ENCODE measurements at regions not wholly inside any gene's neighbourhood (a gene's known extent, or its start where the extent isn't known, plus 50 kb on each side); places are given as distances from the start of the nearest gene placed in this dataset.

DNA sequence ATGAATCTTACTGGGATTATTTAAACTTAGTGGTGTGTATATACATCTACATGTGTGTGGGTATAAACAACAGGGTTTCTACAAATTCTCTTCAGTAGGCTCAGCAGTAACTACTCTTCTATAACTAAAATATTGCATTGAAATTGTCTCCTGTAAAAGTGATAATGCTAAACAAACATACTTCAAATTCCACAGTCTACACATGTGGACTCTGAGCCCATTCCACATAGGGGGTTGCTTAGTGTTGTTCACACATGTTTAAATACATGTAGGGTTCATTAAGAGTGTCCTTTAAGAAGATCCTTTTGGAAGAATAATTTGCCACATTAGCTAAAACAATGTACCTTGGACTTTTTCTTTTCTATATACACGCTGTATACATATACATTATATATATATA is 152.8 kb upstream of the VRK2 start:
- no peak for DNase-seq

DNA sequence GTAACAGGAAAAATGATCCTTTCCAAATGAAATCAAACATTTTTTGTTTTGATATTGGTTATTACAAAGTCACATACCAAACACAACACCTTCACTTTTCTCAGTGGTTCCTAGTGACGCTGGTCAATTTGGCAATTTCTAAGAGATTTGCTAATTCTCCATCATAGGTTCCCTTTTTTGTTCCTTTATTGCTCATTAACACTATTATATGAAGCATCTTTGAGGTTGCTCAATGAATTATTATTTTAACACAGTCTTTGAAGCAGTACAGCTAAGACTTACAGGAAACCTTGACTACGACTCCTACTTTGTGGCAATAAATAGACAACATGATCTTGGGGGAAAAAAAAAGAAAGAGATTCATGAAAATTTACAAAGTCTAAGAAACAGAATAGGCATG is 152.2 kb upstream of the VRK2 start:
- DNase-seq, result no peak

DNA sequence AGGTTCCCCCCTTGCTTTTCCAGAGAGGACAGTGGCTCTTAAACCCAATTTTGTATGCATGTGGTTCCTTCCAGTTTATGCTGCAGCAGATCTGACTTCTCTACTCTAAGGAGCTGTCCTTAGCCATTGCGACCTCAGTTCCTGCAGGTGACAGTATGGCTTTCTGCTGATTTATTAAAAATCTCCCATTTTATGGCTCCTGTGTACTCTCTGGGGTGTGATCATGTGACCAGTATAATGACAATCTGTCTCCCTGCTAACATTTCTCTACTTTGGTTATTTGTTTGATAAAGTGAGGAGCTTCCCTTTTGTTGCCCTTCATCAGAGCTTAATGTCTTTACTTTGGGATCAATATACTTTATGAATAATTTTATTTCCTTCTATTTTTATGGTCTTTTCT is 148.7 kb upstream of the VRK2 start:
- no peak for DNase-seq

DNA sequence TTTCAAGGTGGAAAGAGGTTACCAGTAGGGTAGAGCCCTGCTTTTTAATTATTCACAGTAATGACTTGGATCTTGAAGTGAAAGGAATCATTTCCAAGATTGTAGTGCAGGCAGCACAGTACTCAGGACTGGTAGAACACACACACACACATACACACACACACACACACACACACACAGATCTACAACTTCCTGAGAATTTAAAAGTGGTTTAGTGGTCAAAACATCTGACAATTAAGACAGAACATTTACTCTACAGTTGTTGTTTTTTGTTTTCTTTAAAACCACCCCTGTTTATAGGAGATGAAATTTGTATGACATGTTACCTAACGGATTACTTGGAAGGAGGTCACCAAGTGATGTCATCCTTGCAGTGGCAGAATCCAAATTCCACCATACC is 146.7 kb upstream of the VRK2 start:
- no peak for DNase-seq

DNA sequence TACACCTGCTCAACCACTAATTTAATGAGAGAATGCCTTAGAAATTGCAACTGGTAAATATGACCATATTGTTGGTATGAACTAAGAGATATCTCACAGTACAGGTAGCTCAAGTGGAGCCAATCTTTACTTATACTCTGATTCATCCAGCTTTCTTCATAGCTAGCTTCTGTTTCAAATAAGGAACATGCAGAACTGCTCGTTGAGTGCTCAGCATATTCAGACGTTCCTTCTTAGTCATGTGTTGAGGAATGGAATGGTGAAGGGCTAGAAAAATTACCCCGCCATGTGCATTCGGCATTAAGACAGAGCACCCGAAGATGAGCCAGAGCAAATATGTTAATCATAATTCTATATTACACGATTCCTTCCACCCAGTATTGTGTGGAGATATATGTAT is 144.0 kb upstream of the VRK2 start:
- no peak for DNase-seq

DNA sequence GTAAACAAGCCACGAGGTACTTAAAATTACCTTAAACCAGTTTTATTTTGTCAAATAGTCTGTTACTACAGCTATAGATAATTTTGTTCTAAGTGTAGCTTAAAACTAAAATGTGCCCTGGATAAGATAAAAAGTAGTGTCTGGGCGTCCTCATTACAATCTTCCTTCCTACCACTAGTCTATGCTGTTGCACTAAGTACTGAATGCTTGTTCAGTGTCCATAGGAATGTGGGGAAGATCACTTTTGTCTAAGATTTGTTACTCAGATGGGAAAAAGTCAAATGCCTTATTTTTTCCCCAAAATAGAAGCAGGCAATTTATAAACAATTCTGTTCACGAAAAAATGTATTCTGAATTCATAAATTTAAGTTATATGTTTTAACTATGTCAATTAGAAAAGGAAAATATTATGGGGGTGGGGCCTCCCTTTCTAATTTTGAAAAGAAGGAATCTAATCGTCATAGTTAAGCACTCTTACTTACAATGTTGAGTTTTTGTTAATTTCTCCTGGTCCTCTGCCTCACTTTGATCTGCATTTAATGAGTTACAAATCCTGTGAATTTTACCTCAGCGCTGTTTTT is 140.4 kb upstream of the VRK2 start:
- peak; percentile 16 for DNase-seq

DNA sequence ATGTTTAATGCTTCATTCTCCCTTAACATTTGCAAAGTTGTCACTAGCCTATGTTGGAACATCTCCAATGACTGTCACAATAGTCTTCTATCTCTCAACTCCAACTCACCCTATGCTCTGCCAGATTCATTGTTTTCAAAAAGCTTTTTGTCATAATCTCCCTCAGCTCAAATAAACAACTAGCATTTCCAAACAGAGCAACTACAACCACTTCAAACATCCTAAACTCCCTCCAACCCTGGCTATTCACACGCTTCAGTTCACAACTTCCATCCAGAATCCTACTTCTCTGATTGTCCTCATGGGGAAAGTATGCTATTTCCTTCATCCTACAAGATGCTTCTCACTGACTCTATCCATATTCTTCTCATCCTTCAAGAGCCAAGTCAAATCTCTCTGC is 139.2 kb upstream of the VRK2 start:
- no peak for DNase-seq

DNA sequence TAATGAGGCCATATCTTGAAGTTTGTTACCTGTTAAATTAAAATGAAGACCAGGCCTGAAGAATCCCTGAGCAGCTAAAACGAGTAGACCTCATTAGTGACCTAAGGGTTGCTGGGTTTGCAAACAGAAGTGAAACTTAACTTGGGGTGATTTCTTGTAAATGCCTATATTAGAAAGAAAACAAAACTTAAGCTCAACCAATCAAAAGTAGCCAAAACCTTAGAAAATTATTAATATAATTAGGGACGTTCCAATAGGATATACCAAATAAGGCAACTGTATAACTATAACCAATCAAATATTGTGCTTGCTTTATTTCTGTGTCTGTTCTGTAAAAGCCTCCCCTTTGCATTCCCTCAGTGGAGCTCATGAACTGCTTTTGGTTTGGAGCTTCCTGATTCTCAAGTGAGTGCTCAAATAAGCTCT is 137.9 kb upstream of the VRK2 start:
- no peak for DNase-seq

DNA sequence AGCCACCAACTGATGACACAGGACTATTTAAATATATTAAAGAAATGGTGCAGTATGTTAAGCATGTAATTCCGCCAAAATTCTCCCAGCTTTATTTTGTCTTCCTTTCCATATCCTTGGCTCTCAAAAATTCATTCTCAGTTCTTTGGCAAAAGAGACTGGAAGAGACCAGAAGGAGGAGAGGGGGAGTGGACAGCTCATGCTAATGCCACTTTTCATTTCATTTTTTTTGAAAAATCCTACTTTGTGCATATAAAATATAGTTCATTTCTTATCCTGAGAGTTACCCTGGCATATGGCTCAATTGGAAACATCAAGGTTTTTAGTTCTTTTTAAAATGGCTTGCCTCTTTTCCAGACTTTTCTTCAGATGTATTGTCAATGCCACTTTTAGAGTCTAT is 128.5 kb upstream of the VRK2 start:
- no peak for DNase-seq

DNA sequence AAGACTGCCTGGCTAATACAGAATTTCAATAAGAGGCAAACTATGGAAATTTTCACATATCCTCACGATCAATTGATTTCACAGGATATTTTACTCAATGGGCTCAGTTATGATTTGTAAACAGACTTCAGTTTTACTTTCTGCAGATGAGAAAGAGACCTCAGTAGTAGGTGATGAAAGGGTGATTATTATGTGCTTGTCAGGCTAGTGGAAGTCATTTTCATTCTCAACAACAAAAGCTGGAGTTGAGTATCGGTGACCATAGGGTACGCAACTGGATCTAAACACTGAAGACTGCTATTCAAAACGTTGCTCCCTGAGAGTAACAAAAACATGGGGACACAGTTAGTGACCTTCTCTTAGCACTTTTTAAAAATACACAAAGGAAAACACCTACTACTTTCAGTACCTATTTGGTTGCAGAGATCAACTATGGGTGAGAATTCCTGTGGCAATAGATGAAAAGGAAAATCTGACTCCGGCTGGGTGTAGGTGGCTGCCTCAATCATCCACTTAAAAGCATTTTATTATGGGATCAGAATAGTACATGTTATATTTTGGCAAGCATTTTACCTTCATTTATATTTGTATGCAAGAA is 126.2 kb upstream of the VRK2 start:
- DNase-seq, result no peak

DNA sequence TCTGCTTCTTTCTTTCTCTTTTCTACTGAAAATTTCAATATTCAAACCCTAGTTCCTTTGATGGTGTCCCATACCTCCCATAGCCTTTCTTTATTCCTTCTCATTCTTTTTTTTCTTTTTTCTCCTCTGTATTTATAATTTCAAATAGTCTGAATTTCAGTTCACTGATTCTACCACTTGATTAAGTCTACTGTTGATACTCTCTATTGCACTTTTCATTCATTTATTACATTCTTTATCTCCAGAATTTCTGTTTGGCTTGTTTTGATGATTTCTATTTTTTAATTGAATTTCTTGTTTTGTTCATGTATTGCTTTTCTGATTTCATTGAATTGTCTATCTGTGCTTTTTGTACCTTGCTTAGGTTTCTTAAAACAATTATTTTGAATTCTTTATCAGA is 111.9 kb upstream of the VRK2 start:
- DNase-seq, result no peak

DNA sequence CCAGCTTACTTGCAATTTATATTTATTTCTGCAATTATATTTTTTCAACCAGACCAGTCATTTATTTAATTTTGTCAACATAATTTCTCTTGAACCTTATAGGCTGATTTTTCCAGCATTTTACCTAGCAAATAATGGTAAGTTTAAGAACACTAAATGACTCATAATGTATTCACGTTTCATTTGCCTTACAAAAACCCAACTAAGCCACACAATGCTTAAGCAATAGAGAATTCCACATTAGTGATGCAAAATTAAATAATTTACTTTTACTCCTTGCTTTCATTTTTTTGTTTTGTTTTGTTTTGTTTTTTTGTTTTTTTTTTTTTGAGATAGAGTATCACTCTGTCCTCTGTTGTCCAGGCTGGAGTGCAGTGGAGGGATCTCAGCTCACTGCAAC is 110.4 kb upstream of the VRK2 start:
- no peak for DNase-seq

DNA sequence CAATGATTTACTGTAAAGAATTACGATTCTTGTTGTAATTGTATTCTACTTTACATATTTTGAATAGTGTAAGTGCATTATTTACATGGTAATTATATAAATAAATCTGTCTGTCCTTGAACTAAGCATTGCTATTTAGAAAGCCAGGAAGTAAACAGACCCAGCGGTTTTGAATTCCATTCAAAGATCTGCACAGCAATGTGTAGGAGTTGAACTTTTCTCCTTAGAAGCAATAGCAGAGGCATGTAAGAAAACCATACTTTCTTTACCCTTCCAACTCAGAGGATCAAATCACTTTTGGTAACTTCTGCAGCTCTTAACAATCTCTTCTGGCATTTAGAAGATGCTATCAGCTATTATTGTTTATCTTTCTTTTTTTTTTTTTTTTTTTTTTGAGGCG is 109.2 kb upstream of the VRK2 start:
- DNase-seq, result no peak

DNA sequence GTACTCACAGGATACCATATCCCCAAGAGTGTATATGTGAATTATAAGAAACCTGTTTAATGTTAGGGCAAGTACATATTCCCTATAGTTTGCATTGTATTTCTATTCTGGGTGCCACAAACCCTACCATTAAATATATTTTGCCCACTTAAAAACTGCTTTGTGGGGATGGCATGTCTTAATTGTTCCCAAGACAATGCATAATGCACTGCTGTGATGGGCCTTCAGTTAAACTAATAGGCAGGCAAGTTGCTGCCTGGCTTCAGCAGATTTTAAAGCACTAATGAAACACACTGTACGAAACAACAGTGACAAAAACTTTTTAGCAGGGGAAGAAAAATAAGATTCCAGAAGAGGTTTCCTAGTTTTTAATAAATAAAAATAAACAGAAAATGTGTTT is 104.8 kb upstream of the VRK2 start:
- DNase-seq, result peak; percentile 13

DNA sequence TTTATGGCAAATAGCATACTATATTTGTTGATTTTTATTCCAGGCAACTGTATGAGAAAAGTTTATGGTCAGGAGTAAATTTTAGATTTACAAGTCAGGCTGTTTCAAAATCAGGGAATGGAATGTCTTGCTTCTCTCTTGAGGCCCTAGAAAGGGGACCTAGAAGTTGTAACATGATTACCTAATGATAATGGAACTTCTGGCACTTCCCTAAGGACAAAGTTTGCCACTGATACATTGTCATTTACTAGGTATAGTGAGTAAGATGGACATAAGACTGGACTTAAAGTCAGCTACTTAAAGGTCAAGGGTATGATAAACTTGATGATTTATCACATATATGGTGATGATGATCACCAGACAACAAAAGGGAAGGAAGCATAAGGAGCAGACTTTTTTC is 103.3 kb upstream of the VRK2 start:
- no peak for DNase-seq

DNA sequence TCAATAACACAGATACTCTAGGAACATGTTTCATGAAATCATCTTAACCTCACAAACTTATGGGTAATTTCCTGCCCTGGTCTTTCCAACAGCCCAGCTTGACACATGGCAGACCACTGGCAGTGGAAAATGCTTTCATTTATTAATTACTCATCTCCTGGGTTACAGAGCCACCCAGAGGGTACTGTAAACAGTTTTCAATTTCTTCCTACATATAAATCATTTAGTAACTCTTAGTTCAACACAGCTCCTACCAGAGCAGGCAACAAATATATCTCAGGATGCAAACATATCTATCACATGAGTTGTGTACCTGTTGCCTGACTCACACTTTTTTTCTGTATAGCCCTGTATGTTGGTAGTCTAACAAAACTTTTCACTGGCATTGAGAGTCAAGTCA is 99.2 kb upstream of the VRK2 start:
- DNase-seq, result peak; percentile 1

DNA sequence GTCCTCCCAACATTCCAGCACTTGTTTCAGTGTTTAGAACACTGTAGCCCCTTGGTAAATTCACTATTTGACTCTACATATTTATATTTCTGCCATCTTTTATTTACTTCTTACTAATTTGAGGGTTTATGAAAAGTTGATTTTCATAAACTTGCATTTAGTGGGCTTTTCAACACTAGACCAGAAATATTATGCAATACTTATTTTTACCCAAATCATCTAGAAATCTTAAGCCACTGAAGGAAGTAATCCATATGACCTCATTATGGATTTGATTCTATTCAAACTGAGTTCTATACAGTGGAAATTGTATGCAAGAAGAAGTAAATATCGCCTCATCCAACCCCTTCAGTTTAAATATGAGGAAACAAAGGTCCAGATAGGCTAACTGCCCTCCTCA is 92.6 kb upstream of the VRK2 start:
- no peak for DNase-seq

DNA sequence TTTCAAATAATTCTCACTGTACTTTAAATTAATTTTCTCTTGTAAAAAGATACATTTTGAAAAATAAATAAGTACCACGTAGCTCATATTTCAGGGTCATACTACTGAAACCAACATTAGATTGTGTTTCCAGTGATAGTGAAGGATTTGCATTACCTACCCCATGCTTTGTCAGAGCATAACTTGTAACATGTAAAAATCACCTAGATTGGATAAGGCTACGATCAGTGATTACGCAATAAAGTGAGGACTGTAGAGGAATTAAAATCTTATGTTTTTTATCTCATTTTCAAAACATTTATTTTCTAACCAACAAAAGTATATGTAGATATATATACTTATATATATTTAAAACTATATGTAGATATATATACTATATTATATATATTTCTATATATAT is 89.4 kb upstream of the VRK2 start:
- DNase-seq, result no peak

DNA sequence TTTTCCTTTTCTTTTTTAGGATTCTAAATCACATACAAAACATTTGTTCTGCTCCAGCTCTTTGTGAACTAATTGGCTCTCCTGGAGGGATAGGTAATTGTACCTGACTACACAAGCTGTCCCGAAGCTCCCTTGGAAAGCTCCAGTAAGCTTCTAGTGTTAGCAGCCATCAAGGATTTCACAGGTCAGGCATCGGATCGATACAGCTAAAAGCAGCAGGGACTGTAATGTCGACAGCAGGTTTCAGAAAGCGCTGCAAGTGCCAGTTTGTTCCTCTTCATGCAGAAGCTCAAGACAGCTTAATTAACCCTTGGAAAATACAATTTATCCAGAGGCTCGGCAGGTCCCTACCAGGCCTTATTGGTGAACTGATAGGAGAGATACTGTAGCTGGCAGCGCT is 87.2 kb upstream of the VRK2 start:
- no peak for DNase-seq

DNA sequence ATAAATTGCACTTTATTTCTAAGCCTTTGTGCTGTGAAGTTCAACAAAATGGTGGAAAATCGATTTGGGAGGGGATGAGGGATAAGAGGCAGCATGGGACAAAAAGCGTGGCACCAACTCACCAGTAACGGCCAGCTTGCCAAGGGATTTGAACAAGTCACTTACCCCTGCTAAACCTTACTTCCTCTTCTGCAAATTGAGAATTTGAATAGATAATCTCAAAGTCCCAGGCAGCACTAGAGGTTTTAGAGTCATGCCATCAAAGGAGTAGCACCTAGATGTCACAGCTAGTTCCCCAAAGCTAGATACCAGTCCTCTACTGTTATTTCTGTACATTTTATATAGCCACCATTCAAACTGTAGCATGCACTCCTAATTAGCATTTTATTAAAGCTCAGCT is 83.7 kb upstream of the VRK2 start:
- DNase-seq, result no peak

DNA sequence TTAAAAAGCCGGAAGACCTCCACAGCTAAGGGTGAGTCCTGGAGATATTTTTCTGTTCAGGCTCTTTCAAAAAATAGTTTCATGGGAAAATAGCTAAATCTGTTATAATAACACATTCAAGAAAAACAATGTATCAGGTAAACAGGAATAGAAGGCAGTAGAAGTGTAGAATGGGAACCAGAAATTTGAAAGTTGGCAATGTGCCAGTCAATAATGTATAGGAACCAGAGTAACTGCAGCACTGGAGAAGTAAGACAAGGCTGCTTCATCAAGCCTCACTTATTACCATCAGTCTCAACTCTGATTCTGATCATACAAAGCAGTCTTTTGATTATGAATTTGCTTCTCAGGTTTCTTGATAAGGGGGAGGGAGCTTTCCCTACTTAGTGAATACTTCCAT is 81.4 kb upstream of the VRK2 start:
- DNase-seq, result no peak

DNA sequence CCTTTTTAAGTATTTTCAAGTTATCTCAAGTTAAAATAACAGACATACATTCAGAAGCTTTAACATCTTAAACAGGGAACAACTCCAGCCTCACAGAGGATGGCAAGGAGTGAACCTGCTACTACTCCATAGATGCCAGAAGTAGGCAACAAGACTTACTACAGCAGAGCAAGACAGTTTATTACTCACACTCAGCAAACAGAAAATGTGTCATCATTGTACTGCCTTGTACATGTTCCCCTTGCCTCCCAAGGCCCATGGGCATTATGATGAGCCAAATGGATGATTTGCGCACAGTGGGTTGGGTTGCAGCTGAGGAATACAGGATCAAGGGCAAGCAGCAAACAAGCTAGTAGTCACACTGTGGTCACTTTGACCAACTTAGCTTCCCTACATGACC is 80.6 kb upstream of the VRK2 start:
- DNase-seq, result no peak

DNA sequence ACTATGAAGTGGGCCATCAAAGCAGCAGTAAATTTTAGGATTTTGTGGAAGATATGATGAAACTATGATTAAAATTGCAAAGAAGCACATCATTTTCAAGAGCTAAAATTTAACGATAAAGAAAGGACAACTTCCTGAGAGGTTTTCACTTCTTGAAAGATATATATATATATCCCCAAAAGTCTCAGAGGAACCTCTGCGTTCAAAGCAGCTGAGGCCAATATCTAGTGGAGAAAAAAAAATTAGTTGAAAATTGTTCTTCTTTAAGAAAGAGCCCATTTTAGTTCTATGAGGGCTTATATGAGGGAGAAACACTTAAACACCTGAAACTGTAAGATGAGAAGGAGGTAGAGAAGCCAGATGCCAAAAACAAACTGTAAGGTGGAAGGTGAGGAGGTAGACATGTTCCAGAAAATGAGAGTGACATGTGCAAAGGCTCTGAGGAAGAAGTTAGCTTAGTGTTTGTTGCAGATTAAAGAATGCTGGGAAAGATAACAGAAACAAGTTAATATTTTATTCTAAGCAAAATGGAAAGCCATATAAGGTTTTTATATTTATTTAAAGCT is 72.9 kb upstream of the VRK2 start:
- DNase-seq, result no peak

DNA sequence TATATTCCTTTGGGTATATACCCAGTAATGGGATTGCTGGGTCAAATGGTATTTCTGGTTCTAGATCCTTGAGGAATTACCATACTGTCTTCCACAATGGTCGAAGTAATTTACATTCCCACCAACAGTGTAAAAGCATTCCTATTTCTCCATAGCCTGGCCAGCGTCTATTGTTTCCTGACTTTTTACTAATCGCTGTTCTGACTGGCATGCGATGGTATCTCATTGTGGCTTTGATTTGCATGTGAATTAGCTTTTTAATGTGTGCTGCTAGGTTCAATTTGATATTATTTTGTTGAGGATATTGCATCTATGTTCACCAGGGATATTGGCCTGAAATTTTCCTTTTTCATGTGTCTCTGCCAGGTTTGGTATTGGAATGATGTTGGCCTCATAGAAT is 67.4 kb upstream of the VRK2 start:
- no peak for DNase-seq

DNA sequence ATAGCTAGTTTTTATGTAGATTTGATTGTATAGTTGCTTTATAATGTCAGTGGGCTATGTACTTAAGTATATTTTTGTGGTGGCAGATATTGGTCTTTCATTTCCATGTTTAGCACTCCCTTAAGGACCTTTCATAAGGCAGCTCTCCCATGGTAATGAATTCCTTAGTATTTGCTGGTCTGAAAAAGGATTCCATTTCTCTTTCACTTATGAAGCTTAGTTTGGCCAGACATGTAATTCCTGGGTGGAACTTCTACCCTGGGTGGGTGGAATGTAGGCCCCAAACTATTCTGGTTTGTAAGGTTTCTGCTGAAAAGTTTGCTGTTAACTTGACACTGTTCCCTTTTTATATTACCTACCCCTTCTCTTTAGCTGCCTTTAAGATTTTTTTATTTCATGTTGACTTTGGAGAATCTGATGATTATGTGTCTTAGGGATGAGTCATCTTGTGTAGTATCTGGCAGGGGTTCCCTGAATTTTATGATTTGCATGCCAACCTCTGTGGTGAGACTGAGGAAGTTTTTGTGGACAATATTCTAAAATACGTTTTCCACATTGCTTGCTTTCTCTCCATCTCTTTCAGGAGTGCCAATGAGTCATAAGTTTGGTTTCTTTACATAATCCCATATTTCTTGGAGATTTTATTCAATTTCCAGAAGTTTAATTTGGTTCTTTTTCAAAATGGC is 65.4 kb upstream of the VRK2 start:
- no peak for DNase-seq

Measured in NCI-H1417 treated with DMSO at 0.1 percent for 48 hours (cell line).